ENCODE measurements at regions not wholly inside any gene's neighbourhood (a gene's known extent, or its start where the extent isn't known, plus 50 kb on each side); places are given as distances from the start of the nearest gene placed in this dataset.

DNA sequence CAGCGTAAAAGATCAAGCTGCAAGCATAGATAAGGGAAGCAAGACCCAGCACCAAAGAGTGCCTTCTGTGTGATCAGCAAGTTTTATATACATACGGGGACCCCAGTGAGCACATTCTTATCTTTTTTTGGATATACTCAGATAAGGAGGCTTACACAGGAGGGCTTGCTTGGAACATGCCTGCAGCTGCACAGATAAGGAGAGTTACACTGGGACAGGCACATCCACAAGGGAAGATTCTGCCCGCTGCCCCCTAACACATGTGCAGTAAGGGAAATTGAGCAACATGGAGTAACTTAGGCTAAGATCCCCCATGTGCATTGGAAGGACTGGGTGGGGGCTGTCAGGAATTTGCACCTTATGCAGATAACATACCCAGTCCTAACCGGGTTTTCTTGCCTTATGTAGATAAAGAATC is 1334.8 kb downstream of the MRPL39 start:
- Histone ChIP-seq H3K79me2 (ENCODE audit: low read length) (no peaks in the 10 kb centered on the region), H4K20me1 (ENCODE audit: insufficient read depth, low read length) (no peaks in the 10 kb centered on the region), H3K9ac (ENCODE audit: low read length) (no peak overlapping the region), H3K4me1 (ENCODE audit: low read length) (no peaks in the 10 kb centered on the region), H3K9me3 (ENCODE audit: insufficient read depth, low read length) (no peaks in the 10 kb centered on the region), H3K4me3 (ENCODE audit: low read length) (no peak overlapping the region), H3K4me2 (ENCODE audit: low read length) (no peak overlapping the region), H3K27me3 (ENCODE audit: low read depth, low read length) (no peaks in the 10 kb centered on the region), H3K36me3 (replicated peaks; ENCODE audit: low read depth, low read length) (no peaks in the 10 kb centered on the region), H2AFZ (ENCODE audit: low read depth, low read length) (no peak overlapping the region), H3K27ac (ENCODE audit: low read length) (no peak overlapping the region)
- TF ChIP-seq EZH2phosphoT487 (IDR thresholded peaks at IDR 0.05; ENCODE audit: low read depth) = no peak
- TF ChIP-seq, protein P1, sequence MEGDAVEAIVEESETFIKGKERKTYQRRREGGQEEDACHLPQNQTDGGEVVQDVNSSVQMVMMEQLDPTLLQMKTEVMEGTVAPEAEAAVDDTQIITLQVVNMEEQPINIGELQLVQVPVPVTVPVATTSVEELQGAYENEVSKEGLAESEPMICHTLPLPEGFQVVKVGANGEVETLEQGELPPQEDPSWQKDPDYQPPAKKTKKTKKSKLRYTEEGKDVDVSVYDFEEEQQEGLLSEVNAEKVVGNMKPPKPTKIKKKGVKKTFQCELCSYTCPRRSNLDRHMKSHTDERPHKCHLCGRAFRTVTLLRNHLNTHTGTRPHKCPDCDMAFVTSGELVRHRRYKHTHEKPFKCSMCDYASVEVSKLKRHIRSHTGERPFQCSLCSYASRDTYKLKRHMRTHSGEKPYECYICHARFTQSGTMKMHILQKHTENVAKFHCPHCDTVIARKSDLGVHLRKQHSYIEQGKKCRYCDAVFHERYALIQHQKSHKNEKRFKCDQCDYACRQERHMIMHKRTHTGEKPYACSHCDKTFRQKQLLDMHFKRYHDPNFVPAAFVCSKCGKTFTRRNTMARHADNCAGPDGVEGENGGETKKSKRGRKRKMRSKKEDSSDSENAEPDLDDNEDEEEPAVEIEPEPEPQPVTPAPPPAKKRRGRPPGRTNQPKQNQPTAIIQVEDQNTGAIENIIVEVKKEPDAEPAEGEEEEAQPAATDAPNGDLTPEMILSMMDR (IDR thresholded peaks at IDR 0.05; ENCODE audit: low read depth, low read length) = no peak

- Histone ChIP-seq H3K9ac (ENCODE audit: low read length) (no peak overlapping the region), H4K20me1 (ENCODE audit: insufficient read depth, low read length) (no peaks in the 10 kb centered on the region), H3K4me3 (ENCODE audit: low read length) (no peak overlapping the region), H3K9me3 (ENCODE audit: insufficient read depth, low read length) (no peaks in the 10 kb centered on the region), H3K4me2 (ENCODE audit: low read length) (no peak overlapping the region), H2AFZ (ENCODE audit: low read depth, low read length) (no peak overlapping the region), H3K4me1 (ENCODE audit: low read length) (no peaks in the 10 kb centered on the region), H3K79me2 (ENCODE audit: low read length) (no peaks in the 10 kb centered on the region), H3K27ac (ENCODE audit: low read length) (no peak overlapping the region), H3K36me3 (replicated peaks; ENCODE audit: low read depth, low read length) (no peaks in the 10 kb centered on the region), H3K27me3 (ENCODE audit: low read depth, low read length) (no peaks in the 10 kb centered on the region)
- no peak for TF ChIP-seq EZH2phosphoT487 (IDR thresholded peaks at IDR 0.05; ENCODE audit: low read depth)
Measured at GRCh38 chr21:24265987-24266386, 1341.3 kb downstream of the MRPL39 start.

DNA sequence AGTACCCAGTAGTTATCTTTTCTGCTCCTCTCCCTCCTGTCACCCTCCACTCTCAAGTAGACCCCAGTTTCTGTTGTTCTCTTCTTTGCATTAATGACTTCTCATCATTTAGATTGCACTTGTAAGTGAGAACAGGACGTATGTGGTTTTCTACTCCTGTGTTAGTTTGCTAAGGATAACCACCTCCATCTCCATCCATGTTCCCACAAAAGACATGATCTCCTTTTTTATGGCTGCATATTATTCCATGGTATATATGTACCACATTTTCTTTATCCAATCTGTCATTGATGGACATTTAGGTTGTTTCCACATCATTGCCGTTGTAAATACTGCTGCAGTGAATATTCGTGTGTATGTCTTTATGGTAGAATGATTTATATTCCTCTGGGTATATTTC is 1346.5 kb downstream of the MRPL39 start:
- H3K79me2 ChIP-seq (ENCODE audit: low read length) = no peaks in the 10 kb centered on the region
- no peaks in the 10 kb centered on the region for H3K36me3 ChIP-seq (replicated peaks; ENCODE audit: low read depth, low read length)
- no peak overlapping the region for H2AFZ ChIP-seq (ENCODE audit: low read depth, low read length)
- no peak overlapping the region for H3K9ac ChIP-seq (ENCODE audit: low read length)
- H3K4me3 ChIP-seq (ENCODE audit: low read length) = no peak overlapping the region
- H3K4me2 ChIP-seq (ENCODE audit: low read length) = no peak overlapping the region
- no peaks in the 10 kb centered on the region for H4K20me1 ChIP-seq (ENCODE audit: insufficient read depth, low read length)
- no peaks in the 10 kb centered on the region for H3K27me3 ChIP-seq (ENCODE audit: low read depth, low read length)
- H3K27ac ChIP-seq (ENCODE audit: low read length) = no peak overlapping the region
- H3K9me3 ChIP-seq (ENCODE audit: insufficient read depth, low read length) = no peaks in the 10 kb centered on the region
- H3K4me1 ChIP-seq (ENCODE audit: low read length) = no peaks in the 10 kb centered on the region
- TF ChIP-seq, protein P1 (IDR thresholded peaks at IDR 0.05; ENCODE audit: low read depth, low read length) = no peak
- no peak for TF ChIP-seq EZH2phosphoT487 (IDR thresholded peaks at IDR 0.05; ENCODE audit: low read depth)

DNA sequence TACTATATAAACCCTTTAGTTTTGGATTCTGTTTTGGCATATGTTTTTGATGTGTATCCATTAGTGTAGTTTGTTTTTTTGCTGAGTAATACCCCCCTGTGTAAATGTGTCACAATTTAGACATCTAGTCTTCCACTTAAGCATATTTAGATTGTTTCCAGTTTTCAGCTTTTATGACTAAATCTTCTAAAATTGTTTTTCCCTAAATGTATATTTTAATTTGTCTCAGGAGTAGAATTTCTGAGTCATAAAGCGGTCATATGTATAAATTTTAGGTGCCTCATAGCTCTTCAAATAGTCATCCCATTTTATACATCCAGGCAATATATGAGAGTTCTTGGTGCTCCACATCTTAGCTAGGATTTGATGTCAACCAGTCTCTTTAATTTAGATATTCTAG is 1348.0 kb downstream of the MRPL39 start:
- Histone ChIP-seq H3K27me3 (ENCODE audit: low read depth, low read length) (no peaks in the 10 kb centered on the region), H3K36me3 (replicated peaks; ENCODE audit: low read depth, low read length) (no peaks in the 10 kb centered on the region), H2AFZ (ENCODE audit: low read depth, low read length) (no peak overlapping the region), H3K9me3 (ENCODE audit: insufficient read depth, low read length) (no peaks in the 10 kb centered on the region), H3K9ac (ENCODE audit: low read length) (no peak overlapping the region), H3K27ac (ENCODE audit: low read length) (no peak overlapping the region), H3K79me2 (ENCODE audit: low read length) (no peaks in the 10 kb centered on the region), H4K20me1 (ENCODE audit: insufficient read depth, low read length) (no peaks in the 10 kb centered on the region), H3K4me1 (ENCODE audit: low read length) (no peaks in the 10 kb centered on the region), H3K4me3 (ENCODE audit: low read length) (no peak overlapping the region), H3K4me2 (ENCODE audit: low read length) (no peak overlapping the region)
- TF ChIP-seq, protein P1 (IDR thresholded peaks at IDR 0.05; ENCODE audit: low read depth, low read length) = no peak
- no peak for TF ChIP-seq EZH2phosphoT487 (IDR thresholded peaks at IDR 0.05; ENCODE audit: low read depth)

GRCh38 chr21:24255591-24255990 is 1351.7 kb downstream of the MRPL39 start:
- Histone ChIP-seq H3K4me2 (ENCODE audit: low read length) (no peak overlapping the region), H3K79me2 (ENCODE audit: low read length) (no peaks in the 10 kb centered on the region)

More at GRCh38 chr21:24255591-24255990, 1351.7 kb downstream of the MRPL39 start:
- Histone ChIP-seq H3K9me3 (ENCODE audit: insufficient read depth, low read length) (no peaks in the 10 kb centered on the region), H3K27ac (ENCODE audit: low read length) (no peak overlapping the region), H3K9ac (ENCODE audit: low read length) (no peak overlapping the region), H3K4me3 (ENCODE audit: low read length) (no peak overlapping the region), H2AFZ (ENCODE audit: low read depth, low read length) (no peak overlapping the region), H3K4me1 (ENCODE audit: low read length) (no peaks in the 10 kb centered on the region), H3K27me3 (ENCODE audit: low read depth, low read length) (no peaks in the 10 kb centered on the region), H4K20me1 (ENCODE audit: insufficient read depth, low read length) (no peaks in the 10 kb centered on the region), H3K36me3 (replicated peaks; ENCODE audit: low read depth, low read length) (no peaks in the 10 kb centered on the region)
- TF ChIP-seq EZH2phosphoT487 (IDR thresholded peaks at IDR 0.05; ENCODE audit: low read depth) = no peak
- TF ChIP-seq, protein P1 (IDR thresholded peaks at IDR 0.05; ENCODE audit: low read depth, low read length) = no peak

Measured in OCI-LY3 (cell line).